GM19452 (cell line): ENCODE measurements at regions not wholly inside any gene's neighbourhood (a gene's known extent, or its start where the extent isn't known, plus 50 kb on each side); places are given as distances from the start of the nearest gene placed in this dataset.

Source experiments
- ATAC-seq: cut with Tn5 transposase; IDR thresholded peaks from one replicate; pipeline ENCODE4 v1.9.1; 2021; ENCODE audit not compliant: unreplicated experiment

- ATAC-seq: no peak
These were observed 317.3 kb upstream of the MGAT5 start for GRCh38 chr2:133936601-133937000.

- ATAC-seq: no peak
These were observed 316.2 kb upstream of the MGAT5 start for GRCh38 chr2:133937669-133938068.

- no peak for ATAC-seq
These were observed 313.7 kb upstream of the MGAT5 start for GRCh38 chr2:133940134-133940533.

GRCh38 chr2:133941666-133942065, 312.2 kb upstream of the MGAT5 start:
- ATAC-seq: no peak

- no peak for ATAC-seq
These were observed 311.5 kb upstream of the MGAT5 start for GRCh38 chr2:133942398-133942797.

GRCh38 chr2:133943108-133943507, 310.8 kb upstream of the MGAT5 start:
- no peak for ATAC-seq

GRCh38 chr2:133945089-133945488, 308.8 kb upstream of the MGAT5 start:
- no peak for ATAC-seq

- no peak for ATAC-seq
These were observed 306.8 kb upstream of the MGAT5 start for GRCh38 chr2:133947057-133947456.

- ATAC-seq: no peak
These were observed 305.1 kb upstream of the MGAT5 start for GRCh38 chr2:133948610-133949290.

- no peak for ATAC-seq
These were observed 304.3 kb upstream of the MGAT5 start for GRCh38 chr2:133949595-133949994.

GRCh38 chr2:133951209-133951608, 302.7 kb upstream of the MGAT5 start:
- ATAC-seq: no peak

GRCh38 chr2:133952420-133952819, 301.5 kb upstream of the MGAT5 start:
- ATAC-seq: peak; percentile 52

GRCh38 chr2:133952896-133953295, 301.0 kb upstream of the MGAT5 start:
- ATAC-seq: no peak

GRCh38 chr2:133953524-133953923, 300.3 kb upstream of the MGAT5 start:
- ATAC-seq: peak; percentile 63

GRCh38 chr2:133954636-133955035, 299.2 kb upstream of the MGAT5 start:
- ATAC-seq: no peak

GRCh38 chr2:133955169-133955568, 298.7 kb upstream of the MGAT5 start:
- ATAC-seq: no peak

GRCh38 chr2:133956434-133956935, 297.4 kb upstream of the MGAT5 start:
- ATAC-seq: no peak

GRCh38 chr2:133957724-133958480, 296.0 kb upstream of the MGAT5 start:
- ATAC-seq: no peak

GRCh38 chr2:133959066-133959465, 294.8 kb upstream of the MGAT5 start:
- no peak for ATAC-seq

- ATAC-seq: no peak
These were observed 287.1 kb upstream of the MGAT5 start for GRCh38 chr2:133966720-133967304.

- no peak for ATAC-seq
These were observed 286.5 kb upstream of the MGAT5 start for GRCh38 chr2:133967326-133967725.

GRCh38 chr2:133968446-133968845, 285.4 kb upstream of the MGAT5 start:
- ATAC-seq: no peak
